ENCODE measurements at regions not wholly inside any gene's neighbourhood (a gene's known extent, or its start where the extent isn't known, plus 50 kb on each side); places are given as distances from the start of the nearest gene placed in this dataset.

- Mint-ChIP-seq H3K4me1 (peaks cover 29 to 39% of the 10 kb centered on the region in 2 experiments), H3K9me3 (peaks cover 0 to 3% of the 10 kb centered on the region in 2 experiments; a peak in 4 of 5 replicates), H3K27me3 (ENCODE audit: low read depth) (peaks cover 2% of the 10 kb centered on the region), H3K4me3 (no peak overlapping the region), H3K36me3 (ENCODE audit: insufficient read depth in 1 of 3, low read depth in 3 of 3) (peaks cover 0 to 3% (median 0%) of the 10 kb centered on the region in 3 experiments; a peak in 2 of 7 replicates), H3K27ac (no peak overlapping the region)
- H3K9me3 ChIP-seq (ENCODE audit: control insufficient read depth, low read depth, low read length) = no peaks in the 10 kb centered on the region
- no peak overlapping the region for H3K23ac ChIP-seq (ENCODE audit: insufficient read length, low read depth, low read length)
- H3K79me2 ChIP-seq (ENCODE audit: insufficient read depth, low read length) = no peaks in the 10 kb centered on the region
- no peak overlapping the region for H2BK15ac ChIP-seq (ENCODE audit: low read depth, low read length)
- no peak overlapping the region for H3K18ac ChIP-seq (ENCODE audit: insufficient read length, low read depth, low read length)
- no peak overlapping the region for H3K4me2 ChIP-seq (ENCODE audit: insufficient read depth, insufficient read length, low read length)
- no peaks in the 10 kb centered on the region for H3K79me1 ChIP-seq (ENCODE audit: insufficient read depth, low read depth, low read length, poor library complexity, severe bottlenecking)
- H3K14ac ChIP-seq (ENCODE audit: insufficient read depth, low read length) = no peak overlapping the region
- no peak overlapping the region for H4K91ac ChIP-seq (ENCODE audit: insufficient read length, low read depth, low read length)
- H3K56ac ChIP-seq (ENCODE audit: insufficient read length, low read depth, low read length) = no peak overlapping the region
- H3K9ac ChIP-seq (ENCODE audit: extremely low read depth, insufficient read length, low read length) = no peak overlapping the region
- no peak overlapping the region for H4K8ac ChIP-seq (replicated peaks; ENCODE audit: insufficient read length, low read depth, low read length)
- no peak overlapping the region for H3T11ph ChIP-seq (ENCODE audit: low read length)
- DNase-seq = no peak
- no peak overlapping the region for H3K4ac ChIP-seq (ENCODE audit: low read depth, low read length)
- no peak overlapping the region for H2BK120ac ChIP-seq (ENCODE audit: low read depth, low read length, poor library complexity, severe bottlenecking)
- no peak overlapping the region for H2AK5ac ChIP-seq (ENCODE audit: insufficient read length, low read length)
- H3K27me3 ChIP-seq (ENCODE audit: insufficient read depth, low read length) = no peaks in the 10 kb centered on the region
- no peak overlapping the region for H4K5ac ChIP-seq (ENCODE audit: insufficient read length, low read depth, low read length)
- H3K23me2 ChIP-seq (ENCODE audit: insufficient read length, low read depth, low read length, poor library complexity, severe bottlenecking) = no peaks in the 10 kb centered on the region
- no peak overlapping the region for H2BK20ac ChIP-seq (ENCODE audit: low read depth, low read length, poor library complexity, severe bottlenecking)
- H3K27ac ChIP-seq (ENCODE audit: insufficient read length, low read depth, low read length) = no peak overlapping the region
- H2AFZ ChIP-seq (ENCODE audit: low read length) = no peak overlapping the region
- H2BK12ac ChIP-seq (ENCODE audit: insufficient read length, low read depth, low read length) = no peak overlapping the region
- WGBS (ENCODE audit: extremely low coverage, insufficient read length, low lambda C conversion rate) = no CpG with 5 or more reads among the region's 6 CpGs
- H4K20me1 ChIP-seq (ENCODE audit: control insufficient read depth, insufficient read depth, insufficient read length) = no peaks in the 10 kb centered on the region
- no peak for TF ChIP-seq CTCF (conservative IDR thresholded peaks at IDR 0.05)
- H2BK5ac ChIP-seq (ENCODE audit: insufficient read length, low read length) = no peak overlapping the region
- H3K4me1 ChIP-seq (ENCODE audit: insufficient read depth, low read length) = peaks cover 6% of the 10 kb centered on the region; the same call in 1 of the 2 replicates
Observed at GRCh38 chr12:107384645-107385044, 291.3 kb upstream of the CRY1 start.

All from H9 (cell line).